PC-3 (cell line): ENCODE measurements at regions not wholly inside any gene's neighbourhood (a gene's known extent, or its start where the extent isn't known, plus 50 kb on each side); places are given as distances from the start of the nearest gene placed in this dataset.
"Not testable (repeated sequence)": the region's sequence is repeated elsewhere in the genome, so short reads cannot be mapped to it uniquely, and the experiment has no call there.

ENCODE experiments used
- CTCF ChIP-seq: fragments of 300-600 bp; sonication (generic); conservative IDR thresholded peaks from 2 replicates; pipeline ENCODE4 v1.5.1; 2017; ENCODE audit warnings: antibody characterized with exemption, low read depth, mild to moderate bottlenecking, low read length
- EZH2 ChIP-seq: fragments of 300-600 bp; sonication (generic); IDR thresholded peaks from one replicate; pipeline ENCODE4 v1.6.1; 2017; ENCODE audit warnings: antibody characterized with exemption, mild to moderate bottlenecking, low read length; ENCODE audit not compliant: unreplicated experiment
- EZH2phosphoT487 ChIP-seq: fragments of 300-600 bp; sonication (generic); IDR thresholded peaks from 2 replicates; pipeline ENCODE4 v1.6.1; 2018; ENCODE audit warnings: mild to moderate bottlenecking, antibody characterized with exemption, low read length, borderline replicate concordance

GRCh38 chrX:81974413-81974812, 772.5 kb downstream of the SH3BGRL start:
- TF ChIP-seq CTCF, EZH2, EZH2phosphoT487: not testable (repeated sequence)
